ENCODE measurements at regions not wholly inside any gene's neighbourhood (a gene's known extent, or its start where the extent isn't known, plus 50 kb on each side); places are given as distances from the start of the nearest gene placed in this dataset.

DNA sequence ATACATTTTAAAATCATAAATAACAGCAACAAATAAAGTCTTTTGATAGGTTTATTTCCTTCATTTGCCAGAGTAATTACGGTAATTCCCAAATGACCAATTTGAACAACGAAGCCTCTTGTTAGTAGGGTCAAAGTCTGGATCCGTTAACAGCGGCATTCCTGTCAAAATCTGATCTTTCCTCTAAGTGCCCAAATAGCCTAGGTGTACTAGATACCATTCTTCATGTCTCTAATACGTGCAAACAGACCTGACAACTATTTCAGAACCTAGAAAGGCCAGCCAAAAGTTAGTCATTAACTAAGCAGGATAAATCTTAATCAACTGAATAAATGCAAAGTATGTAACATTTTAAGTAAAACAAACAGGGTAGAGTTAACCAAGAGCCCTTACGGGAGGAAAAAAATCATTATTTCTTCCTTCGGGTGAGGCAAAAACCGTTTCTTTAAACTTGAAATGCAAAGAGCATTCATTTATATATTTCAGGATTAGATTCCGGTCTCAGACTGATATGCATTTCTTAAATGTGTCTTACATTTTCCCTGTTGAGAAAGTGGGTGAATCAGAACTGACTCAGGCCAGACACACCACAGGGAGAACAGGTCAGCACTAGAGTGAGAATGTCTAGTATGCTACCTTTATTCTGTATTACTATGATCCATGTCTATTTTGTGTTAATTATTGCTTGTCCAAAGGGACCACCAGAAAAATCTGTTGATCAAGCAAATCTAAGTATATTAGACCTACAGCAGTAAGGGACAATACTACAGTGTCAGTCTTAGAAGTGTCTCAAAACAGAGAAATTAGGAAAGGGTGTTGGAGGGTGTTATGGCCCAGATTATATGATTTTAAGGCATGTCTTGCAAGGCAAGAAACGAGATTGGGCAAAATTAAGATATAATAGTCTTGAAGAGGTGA is 141.5 kb upstream of the NDUFV2 start:
- peaks cover 4% of the 10 kb centered on the region; the same call in 1 of the 2 replicates for H3K9me3 ChIP-seq (ENCODE audit: control insufficient read depth, insufficient read depth, low read length)
- H3K27ac ChIP-seq (ENCODE audit: low read depth, low read length): no peak overlapping the region
- CTCF ChIA-PET: no interaction called here
- H3K27me3 ChIP-seq (ENCODE audit: control insufficient read depth, insufficient read depth, low read length): no peaks in the 10 kb centered on the region
- TF ChIP-seq, protein P1, sequence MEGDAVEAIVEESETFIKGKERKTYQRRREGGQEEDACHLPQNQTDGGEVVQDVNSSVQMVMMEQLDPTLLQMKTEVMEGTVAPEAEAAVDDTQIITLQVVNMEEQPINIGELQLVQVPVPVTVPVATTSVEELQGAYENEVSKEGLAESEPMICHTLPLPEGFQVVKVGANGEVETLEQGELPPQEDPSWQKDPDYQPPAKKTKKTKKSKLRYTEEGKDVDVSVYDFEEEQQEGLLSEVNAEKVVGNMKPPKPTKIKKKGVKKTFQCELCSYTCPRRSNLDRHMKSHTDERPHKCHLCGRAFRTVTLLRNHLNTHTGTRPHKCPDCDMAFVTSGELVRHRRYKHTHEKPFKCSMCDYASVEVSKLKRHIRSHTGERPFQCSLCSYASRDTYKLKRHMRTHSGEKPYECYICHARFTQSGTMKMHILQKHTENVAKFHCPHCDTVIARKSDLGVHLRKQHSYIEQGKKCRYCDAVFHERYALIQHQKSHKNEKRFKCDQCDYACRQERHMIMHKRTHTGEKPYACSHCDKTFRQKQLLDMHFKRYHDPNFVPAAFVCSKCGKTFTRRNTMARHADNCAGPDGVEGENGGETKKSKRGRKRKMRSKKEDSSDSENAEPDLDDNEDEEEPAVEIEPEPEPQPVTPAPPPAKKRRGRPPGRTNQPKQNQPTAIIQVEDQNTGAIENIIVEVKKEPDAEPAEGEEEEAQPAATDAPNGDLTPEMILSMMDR (IDR thresholded peaks at IDR 0.05; ENCODE audit: low read depth, low read length): no peak
- DNase-seq (ENCODE audit: low read depth, low spot score): no peak
- POLR2A ChIA-PET: no interaction called here
- no peak overlapping the region for H3K4me3 ChIP-seq (ENCODE audit: low read depth, low read length)

DNA sequence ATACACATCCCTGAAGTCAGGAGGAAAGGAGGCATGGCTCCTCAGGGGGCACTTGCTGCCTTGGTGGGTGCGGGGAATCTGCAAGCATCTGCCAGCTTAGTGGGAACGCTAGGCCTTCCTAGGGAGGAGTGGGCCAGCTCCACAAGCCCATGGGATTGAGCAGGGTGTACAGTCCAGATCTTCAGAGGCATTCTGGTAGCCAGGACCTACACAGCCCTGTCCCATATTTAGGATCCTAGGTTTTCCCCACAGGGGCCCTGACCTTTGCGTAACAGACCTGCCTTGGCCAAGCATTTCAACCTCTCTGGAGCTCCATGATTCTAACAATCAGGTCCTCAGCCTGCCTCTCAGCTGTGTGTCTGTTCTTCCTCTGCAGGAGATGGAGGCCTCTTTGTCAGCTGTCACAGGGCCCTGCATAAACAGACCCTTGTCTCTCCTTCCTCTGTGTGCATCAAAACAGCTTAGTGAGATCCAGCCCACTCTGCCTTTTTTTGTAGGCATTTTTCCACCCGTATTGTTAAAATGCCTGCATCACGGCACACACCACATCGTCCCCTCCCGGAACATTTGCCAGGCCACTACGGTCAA is 140.2 kb upstream of the NDUFV2 start:
- Histone ChIP-seq H3K4me3 (ENCODE audit: low read depth, low read length) (no peak overlapping the region), H3K9me3 (ENCODE audit: control insufficient read depth, insufficient read depth, low read length) (no peaks in the 10 kb centered on the region), H3K27me3 (ENCODE audit: control insufficient read depth, insufficient read depth, low read length) (no peaks in the 10 kb centered on the region), H3K27ac (ENCODE audit: low read depth, low read length) (no peak overlapping the region)
- POLR2A ChIA-PET: no interaction called here
- CTCF ChIA-PET: interaction anchor here (1.2 kb wide), 1 partner anchor 26 kb away, joined by 6 read pairs; no protein-coding TSS in a partner anchor
- TF ChIP-seq, protein P1 (IDR thresholded peaks at IDR 0.05; ENCODE audit: low read depth, low read length): no peak
- no peak for DNase-seq (ENCODE audit: low read depth, low spot score)

DNA sequence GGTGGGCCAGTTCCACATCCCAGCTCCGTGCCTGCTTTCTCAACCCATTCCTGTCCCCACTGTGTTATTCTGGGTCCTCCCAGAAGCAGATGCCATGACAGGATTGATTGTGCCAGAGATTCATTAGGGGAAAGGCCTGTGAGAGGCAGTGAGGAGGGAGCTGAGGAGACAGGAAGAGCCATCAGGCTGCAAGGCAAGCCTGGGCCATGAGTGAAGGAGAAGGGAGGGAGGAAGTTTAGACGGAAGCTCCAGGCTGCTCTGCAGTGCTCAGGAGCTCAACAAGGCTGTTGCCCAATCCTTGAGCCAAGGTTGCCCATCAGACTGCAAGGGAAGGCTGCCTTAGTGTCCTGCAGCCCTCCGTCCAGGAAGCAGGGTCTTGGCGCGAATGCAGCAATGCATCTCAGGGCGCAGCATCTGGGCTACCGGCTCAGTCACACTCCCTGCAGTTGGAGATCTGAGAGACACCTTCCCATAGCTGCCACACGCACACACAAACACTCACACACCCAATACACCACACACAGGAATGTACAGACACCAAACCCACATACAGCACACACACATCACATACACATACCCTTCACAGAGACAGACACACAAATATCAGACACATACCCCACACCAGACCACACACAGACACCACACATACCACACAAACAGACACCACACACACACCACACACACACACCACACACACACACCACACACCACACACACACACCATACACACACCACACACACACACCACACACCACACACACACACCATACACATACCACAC is 139.5 kb upstream of the NDUFV2 start:
- CTCF ChIA-PET: interaction anchor here (1.2 kb wide), 1 partner anchor 25 kb away, joined by 6 read pairs; no protein-coding TSS in a partner anchor

DNA sequence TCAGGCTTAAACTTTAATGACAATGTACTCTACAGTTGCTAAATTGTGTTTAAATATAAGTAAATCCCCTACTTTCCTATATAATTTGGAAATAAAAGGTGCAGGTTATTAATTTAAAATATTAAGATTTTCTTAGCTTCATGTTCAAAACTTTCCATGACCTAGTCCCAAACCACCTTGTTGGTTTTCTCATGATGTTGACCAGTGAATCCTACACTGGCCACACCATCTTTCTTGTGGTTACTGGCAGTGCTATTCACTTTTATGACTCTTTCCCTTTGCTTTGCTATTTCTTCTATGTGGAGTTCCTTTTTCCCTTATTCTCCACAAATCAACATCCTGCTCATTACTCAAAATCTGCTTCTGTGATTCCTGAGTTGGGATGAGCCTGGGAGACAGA is 138.6 kb upstream of the NDUFV2 start:
- Histone ChIP-seq H3K27ac (ENCODE audit: low read depth, low read length) (no peak overlapping the region), H3K4me3 (ENCODE audit: low read depth, low read length) (no peak overlapping the region), H3K27me3 (ENCODE audit: control insufficient read depth, insufficient read depth, low read length) (no peaks in the 10 kb centered on the region), H3K9me3 (ENCODE audit: control insufficient read depth, insufficient read depth, low read length) (peaks cover under 1% of the 10 kb centered on the region)
- TF ChIP-seq, protein P1 (IDR thresholded peaks at IDR 0.05; ENCODE audit: low read depth, low read length): no peak
- CTCF ChIA-PET: no interaction called here
- POLR2A ChIA-PET: no interaction called here
- DNase-seq (ENCODE audit: low read depth, low spot score): no peak

More for the DNA sequence above, 139.5 kb upstream of the NDUFV2 start:
- H3K27ac ChIP-seq (ENCODE audit: low read depth, low read length): no peak overlapping the region
- DNase-seq (ENCODE audit: low read depth, low spot score): no peak
- POLR2A ChIA-PET: no interaction called here
- no peak overlapping the region for H3K4me3 ChIP-seq (ENCODE audit: low read depth, low read length)
- no peaks in the 10 kb centered on the region for H3K27me3 ChIP-seq (ENCODE audit: control insufficient read depth, insufficient read depth, low read length)
- no peaks in the 10 kb centered on the region for H3K9me3 ChIP-seq (ENCODE audit: control insufficient read depth, insufficient read depth, low read length)
- TF ChIP-seq, protein P1 (IDR thresholded peaks at IDR 0.05; ENCODE audit: low read depth, low read length): no peak
